DMS53 (cell line): ENCODE measurements at regions not wholly inside any gene's neighbourhood (a gene's known extent, or its start where the extent isn't known, plus 50 kb on each side); places are given as distances from the start of the nearest gene placed in this dataset.

Experiments used
- DNase-seq: peaks from one replicate; lab custom pipeline; 2025; lab: John Stamatoyannopoulos, UW

GRCh38 chr9:135196474-135196873, 109.0 kb downstream of the OLFM1 start:
- no peak for DNase-seq

- DNase-seq: no peak
Observed at GRCh38 chr9:135198144-135198543, 110.7 kb downstream of the OLFM1 start.

- DNase-seq: no peak
Observed at GRCh38 chr9:135198586-135199285, 111.3 kb downstream of the OLFM1 start.

GRCh38 chr9:135199489-135199888, 112.0 kb downstream of the OLFM1 start:
- no peak for DNase-seq

- DNase-seq: no peak
Observed at GRCh38 chr9:135201711-135202110, 114.2 kb downstream of the OLFM1 start.

DNA sequence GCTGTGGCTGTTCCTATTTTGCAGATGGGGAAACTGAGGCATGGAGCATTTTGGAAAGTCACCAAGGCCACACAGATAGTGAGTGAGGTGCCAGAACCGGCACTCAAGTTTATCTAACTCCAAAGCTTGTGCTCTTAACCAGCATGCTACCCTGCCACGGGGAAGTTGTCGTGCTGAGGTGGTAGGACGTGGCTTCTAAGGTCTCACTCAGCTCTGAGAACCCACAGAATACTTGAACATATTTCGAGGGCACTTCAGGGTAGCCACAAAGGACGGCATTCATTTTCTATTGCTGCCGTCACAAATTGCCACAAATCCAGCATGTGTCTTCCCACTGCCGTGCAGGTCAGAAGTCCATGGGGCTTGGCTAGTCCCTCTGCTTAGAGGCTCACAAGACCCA, 116.7 kb downstream of the OLFM1 start:
- no peak for DNase-seq

GRCh38 chr9:135209136-135209535, 121.7 kb downstream of the OLFM1 start:
- DNase-seq: no peak

DNA sequence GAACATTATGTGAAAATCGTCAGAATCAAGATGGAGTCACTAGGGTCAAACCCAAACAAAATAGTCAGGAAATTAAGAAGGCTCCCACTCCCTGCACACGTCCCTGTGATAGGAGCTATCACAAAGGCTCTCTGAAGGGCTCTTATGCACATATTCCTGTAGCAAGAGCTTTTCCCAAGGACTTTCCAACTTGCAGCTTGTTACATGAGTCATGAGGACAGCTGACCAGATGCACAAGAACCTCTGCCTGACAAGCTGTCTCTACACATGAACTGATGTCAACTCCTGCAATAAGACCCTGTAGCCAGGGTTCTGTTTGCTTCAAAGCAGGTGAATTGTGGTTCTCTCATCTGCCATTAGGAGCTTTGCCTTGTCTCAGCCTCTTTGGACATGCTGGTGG, 122.4 kb downstream of the OLFM1 start:
- DNase-seq: no peak

DNA sequence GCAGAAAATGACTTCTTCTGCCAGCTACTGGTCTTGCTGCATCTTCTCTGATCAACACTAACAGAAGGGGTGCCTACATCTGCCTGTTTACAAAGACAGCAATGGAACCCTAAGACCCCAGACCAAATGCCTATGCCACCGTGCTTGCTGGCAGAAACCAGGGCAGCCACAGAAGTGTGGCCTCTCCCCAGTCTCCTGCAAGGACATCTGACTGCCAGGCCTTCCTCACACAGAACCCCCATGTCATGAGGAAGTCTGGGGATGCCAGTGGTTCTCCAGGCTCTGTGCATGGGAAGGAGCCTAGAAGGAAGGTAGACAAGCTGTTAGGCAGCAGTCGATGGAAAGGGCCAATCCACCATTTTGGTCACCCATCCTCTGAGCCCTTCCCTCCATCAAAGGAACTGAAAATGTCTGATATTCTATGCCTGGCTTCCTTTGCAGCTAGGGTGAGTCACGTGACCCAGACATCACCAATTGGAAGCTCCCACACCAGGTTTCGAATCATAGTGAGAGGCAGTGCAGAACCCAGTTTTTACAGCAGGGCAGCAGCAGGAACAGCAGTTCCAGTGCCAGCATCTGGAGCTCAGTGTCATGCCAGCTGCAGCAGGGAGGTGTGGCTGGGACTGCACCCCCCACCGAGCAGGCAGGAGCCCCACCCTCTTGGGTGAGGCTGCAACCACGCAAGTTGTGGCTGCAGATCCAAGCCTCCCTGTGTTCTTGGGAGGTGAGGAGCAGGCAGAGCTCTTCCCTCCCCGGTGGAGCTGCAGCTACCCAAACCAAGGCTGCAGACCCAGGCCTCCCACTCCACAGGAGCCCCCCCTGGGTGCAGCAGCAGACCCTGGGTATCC, 123.4 kb downstream of the OLFM1 start:
- no peak for DNase-seq

DNA sequence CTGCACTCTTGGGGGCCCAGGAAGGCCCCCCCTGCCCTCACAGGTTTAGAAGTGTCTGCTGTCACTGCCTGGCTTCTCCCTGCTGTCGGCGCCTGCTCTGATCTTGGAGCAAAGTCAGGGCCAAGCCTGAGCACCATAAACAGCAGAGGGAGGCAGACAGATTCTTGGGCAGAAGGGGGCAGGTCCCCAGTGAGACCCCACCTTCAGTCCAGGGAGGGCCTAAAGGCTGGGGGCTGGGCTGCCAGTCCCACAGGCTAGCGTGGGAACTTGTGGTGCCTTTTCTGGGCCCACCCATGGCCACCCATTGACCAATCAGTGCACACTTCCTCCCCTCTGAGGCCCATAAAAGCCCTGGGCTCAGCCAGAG, 124.0 kb downstream of the OLFM1 start:
- no peak for DNase-seq

DNA sequence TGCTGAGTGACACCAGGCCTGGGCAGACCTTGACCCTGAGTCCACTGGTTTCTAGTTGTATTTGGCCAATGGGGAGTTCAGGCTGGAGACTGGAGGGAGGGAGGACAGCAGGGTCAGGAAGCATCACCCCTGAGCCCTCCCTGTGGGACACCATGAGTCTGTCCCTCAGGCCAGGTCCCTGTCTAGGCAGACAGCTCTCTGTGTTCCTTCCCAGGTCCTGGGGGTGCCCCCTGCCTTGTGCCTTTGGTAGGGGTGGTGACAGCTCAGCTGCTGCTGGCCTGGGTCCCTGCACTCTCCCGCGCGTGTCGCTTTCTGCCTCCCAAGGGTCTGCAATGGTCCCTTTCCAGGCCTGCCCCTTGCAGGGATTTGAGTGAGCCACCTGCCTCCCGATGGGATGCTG, 125.5 kb downstream of the OLFM1 start:
- DNase-seq: no peak

DNA sequence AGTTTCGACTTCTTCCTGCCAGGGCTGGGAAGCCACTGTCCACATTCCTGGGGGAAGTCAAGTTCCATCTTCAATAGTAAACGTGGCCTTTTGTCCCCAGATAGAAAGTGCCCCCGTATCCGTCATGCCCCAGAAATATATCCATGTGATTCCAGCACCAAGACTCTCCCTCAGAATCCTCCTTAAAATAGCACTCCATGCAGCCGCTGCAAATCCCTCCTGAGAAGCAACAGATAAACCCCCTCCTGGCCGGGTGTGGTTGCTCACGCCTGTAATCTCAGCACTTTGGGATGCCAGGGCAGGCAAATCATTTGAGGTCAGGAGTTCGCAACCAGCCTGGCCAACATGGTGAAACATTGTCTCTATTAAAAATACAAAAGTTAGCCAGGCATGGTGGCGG, 126.1 kb downstream of the OLFM1 start:
- DNase-seq: no peak

DNA sequence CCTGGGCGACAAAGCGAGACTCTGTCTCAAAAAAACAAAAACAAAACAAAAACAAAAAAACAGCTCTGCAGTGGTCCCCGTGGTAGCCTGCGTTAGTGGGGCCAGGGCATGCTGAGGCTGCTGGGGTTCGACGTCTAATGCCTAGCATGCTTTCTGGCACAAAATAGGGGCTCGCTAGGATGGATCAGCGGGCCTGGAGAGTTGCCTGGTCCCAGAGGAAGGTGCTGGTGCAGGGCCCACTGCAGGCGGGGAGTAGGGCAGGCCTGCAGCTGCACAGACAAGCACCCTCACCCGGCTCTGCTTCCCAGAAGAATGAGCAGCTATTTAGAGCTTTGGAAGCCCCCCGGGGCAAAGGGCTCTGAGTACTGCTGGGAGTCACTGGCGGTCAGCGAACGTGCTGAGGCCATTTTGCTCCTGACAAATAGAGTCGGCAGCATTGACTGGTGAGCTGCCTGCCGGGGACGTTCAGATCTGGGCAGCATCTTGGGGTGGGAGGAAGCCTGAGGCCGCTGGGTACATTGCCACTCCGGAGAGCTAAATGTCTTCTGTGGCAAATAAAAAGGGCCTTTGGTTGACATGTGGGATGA, 126.7 kb downstream of the OLFM1 start:
- no peak for DNase-seq

GRCh38 chr9:135214706-135215105, 127.2 kb downstream of the OLFM1 start:
- DNase-seq: no peak

- no peak for DNase-seq
Observed at GRCh38 chr9:135215571-135216161, 128.2 kb downstream of the OLFM1 start.

- DNase-seq: no peak
Observed at GRCh38 chr9:135216236-135216635, 128.8 kb downstream of the OLFM1 start.

DNA sequence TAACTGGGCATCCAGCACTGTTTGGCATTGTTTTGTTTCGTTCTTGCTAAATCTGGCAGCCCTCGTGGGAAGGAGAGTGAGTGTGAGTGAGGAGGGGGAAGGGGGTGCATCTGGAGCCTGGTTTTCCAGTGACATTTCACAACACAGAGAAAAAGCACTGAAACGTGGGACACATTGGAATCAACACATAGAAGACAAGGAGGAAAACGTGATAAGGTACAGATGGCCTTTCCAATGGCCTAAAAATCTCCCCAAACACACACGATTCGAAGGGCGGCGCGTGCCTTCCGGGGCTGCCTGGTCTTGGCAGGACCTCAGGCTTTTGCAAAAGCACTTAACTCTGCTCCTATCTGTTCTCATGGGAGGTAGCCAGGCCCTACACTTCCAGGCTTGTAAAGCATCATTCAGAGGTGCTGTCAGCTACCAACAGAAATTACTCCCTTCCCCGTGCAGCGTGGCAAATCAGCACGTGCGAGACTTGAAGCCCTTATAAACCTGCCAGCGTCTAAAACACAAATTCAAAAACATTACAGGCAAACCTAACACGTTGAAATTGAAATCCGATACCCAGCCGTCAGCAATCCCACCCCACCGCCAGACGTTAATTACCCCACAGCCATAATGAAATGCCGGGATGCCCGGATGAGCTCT, 129.4 kb downstream of the OLFM1 start:
- no peak for DNase-seq

- DNase-seq: no peak
Observed at GRCh38 chr9:135217836-135218235, 130.4 kb downstream of the OLFM1 start.

- no peak for DNase-seq
Observed at GRCh38 chr9:135218331-135219225, 131.1 kb downstream of the OLFM1 start.

DNA sequence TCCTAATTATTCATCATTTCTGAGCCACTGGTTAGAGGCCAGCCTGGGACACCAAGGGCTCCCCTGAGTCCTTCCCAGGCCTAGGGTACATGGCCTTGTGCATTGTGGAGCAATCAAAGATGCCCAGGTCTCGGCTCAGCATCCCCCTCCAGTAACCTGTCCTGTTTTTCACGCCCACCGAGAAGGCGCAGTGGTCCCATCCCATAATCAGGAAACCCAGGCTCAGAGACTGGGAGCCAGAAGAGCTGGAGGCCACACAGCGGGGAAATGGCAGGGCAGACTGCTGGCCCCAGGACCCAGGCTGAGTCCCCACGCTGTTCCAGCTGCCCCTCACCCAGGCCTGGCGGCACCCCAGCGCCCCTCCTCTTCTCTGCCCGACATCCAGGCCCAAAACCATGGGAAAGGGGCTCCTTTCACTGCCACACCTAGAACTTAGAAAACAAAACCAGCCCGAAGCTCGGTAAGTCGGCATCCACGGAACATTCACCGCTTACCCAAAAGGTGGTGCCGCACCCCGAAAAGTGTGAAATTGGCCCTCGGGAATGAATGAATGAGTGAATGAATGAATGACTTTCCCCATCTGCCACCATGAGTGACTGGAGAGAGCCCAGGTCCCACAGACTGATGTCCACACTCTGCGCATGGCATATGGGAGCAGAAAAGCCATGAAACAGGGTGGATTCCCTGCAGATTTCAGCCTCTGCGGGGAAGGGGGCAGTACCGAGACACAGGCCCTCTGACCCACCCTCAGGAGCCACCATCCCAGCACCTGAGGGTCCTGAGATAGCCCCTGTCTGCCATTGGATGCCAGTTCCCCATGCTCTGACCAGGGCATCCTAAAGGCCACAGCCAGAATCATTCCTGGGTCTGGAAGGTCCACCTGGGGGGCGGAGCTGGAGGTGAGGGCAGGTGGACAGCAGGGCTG, 132.5 kb downstream of the OLFM1 start:
- DNase-seq: no peak
